ENCODE measurements at regions not wholly inside any gene's neighbourhood (a gene's known extent, or its start where the extent isn't known, plus 50 kb on each side); places are given as distances from the start of the nearest gene placed in this dataset.

GRCh38 chr2:101625387-101625786, 72.1 kb upstream of the MAP4K4 start:
- CTCF ChIA-PET (ENCODE audit: partially characterized antibody), result interaction anchor here (0.8 to 1.7 kb wide), 3 partner anchors 8 to 207 kb away, joined by 3 to 5 read pairs (median 3); no protein-coding TSS in a partner anchor
- Histone ChIP-seq H4K20me1 (replicated peaks in 1 of 2; ENCODE audit: control insufficient read depth in 1 of 2, insufficient read depth in 2 of 2, low read length in 2 of 2) (no peaks in the 10 kb centered on the region), H3K79me2 (ENCODE audit: control insufficient read depth in 1 of 2, insufficient read depth in 2 of 2, low read length in 2 of 2) (no peaks in the 10 kb centered on the region), H4K8ac (ENCODE audit: extremely low read depth, insufficient read depth, low read length) (no peak overlapping the region), H3K23ac (ENCODE audit: insufficient read length) (no peak overlapping the region), H3K4me3 (ENCODE audit: extremely low read depth in 1 of 4, insufficient read depth in 2 of 4, low read depth in 3 of 4, low read length in 4 of 4) (no peak overlapping the region), H2AFZ (ENCODE audit: low read length) (no peak overlapping the region), H3K9ac (replicated peaks in 1 of 4; ENCODE audit: extremely low read depth in 1 of 4, low read depth in 3 of 4, low read length in 3 of 4) (no peak overlapping the region), H3K36me3 (ENCODE audit: control insufficient read depth in 2 of 4, insufficient read depth in 4 of 4, low read length in 3 of 4) (no peaks in the 10 kb centered on the region), H3K18ac (ENCODE audit: extremely low read depth, low read length) (no peak overlapping the region), H4K5ac (ENCODE audit: insufficient read length, low read depth, low read length) (no peak overlapping the region), H3K4me2 (ENCODE audit: insufficient read depth in 1 of 2, low read depth in 2 of 2, low read length in 2 of 2) (no peak overlapping the region), H2BK20ac (ENCODE audit: low read length) (0 out of 2 replicates have a peak overlapping the region, but pooled peaks have one; percentile 34), H3K56ac (replicated peaks; ENCODE audit: insufficient read length, low read depth, low read length) (no peak overlapping the region), H3K9me3 (ENCODE audit: insufficient read depth in 2 of 2, low read depth in 1 of 2, low read length in 1 of 2) (no peaks in the 10 kb centered on the region), H3K14ac (ENCODE audit: insufficient read length) (no peak overlapping the region), H3K79me1 (ENCODE audit: low read depth, low read length) (no peaks in the 10 kb centered on the region), H3K27ac (ENCODE audit: low read depth, low read length) (no peak overlapping the region), H4K91ac (replicated peaks; ENCODE audit: insufficient read length, low read length) (no peak overlapping the region), H2BK120ac (replicated peaks; ENCODE audit: low read depth, low read length) (no peak overlapping the region), H2AK5ac (ENCODE audit: low read depth, low read length) (no peak overlapping the region), H3K4ac (replicated peaks; ENCODE audit: insufficient read length, low read depth, low read length) (no peak overlapping the region), H3K4me1 (replicated peaks in 1 of 4; ENCODE audit: control insufficient read depth in 3 of 4, insufficient read depth in 4 of 4, low read length in 3 of 4) (no peaks in the 10 kb centered on the region), H2BK12ac (ENCODE audit: low read depth, low read length) (no peak overlapping the region), H3K27me3 (replicated peaks in 1 of 4; ENCODE audit: control insufficient read depth in 3 of 4, extremely low read depth in 1 of 4, insufficient read depth in 3 of 4, low read length in 3 of 4) (no peaks in the 10 kb centered on the region), H2BK15ac (ENCODE audit: low read length) (no peak overlapping the region), H2BK5ac (ENCODE audit: low read depth, low read length) (no peak overlapping the region), H3K23me2 (ENCODE audit: low read depth, low read length) (no peaks in the 10 kb centered on the region)
- FAIRE-seq, result no peak
- TF ChIP-seq PHF8 (conservative IDR thresholded peaks at IDR 0.05; ENCODE audit: low read depth, low read length) (no peak), EZH2 (IDR thresholded peaks at IDR 0.05; ENCODE audit: low read depth, low read length, severe bottlenecking) (no peak), BRCA1 (IDR thresholded peaks at IDR 0.05; ENCODE audit: low read depth, low read length) (no peak), GTF2F1 (IDR thresholded peaks at IDR 0.05; ENCODE audit: borderline replicate concordance, low read depth, low read length) (no peak), POLR2A (IDR thresholded peaks at IDR 0.05; ENCODE audit: control extremely low read depth in 1 of 2, low read depth in 2 of 2, low read length in 2 of 2) (no peak), NRF1 (IDR thresholded peaks at IDR 0.05; ENCODE audit: low read depth, low read length) (no peak), TBP (IDR thresholded peaks at IDR 0.05; ENCODE audit: low read depth, low read length) (no peak), ATF2 (IDR thresholded peaks at IDR 0.05; ENCODE audit: low read length) (no peak), CBX5 (IDR thresholded peaks at IDR 0.05; ENCODE audit: low read depth, low read length) (no peak), TCF12 (IDR thresholded peaks at IDR 0.05; ENCODE audit: low read depth, low read length) (no peak), RNF2 (IDR thresholded peaks at IDR 0.05; ENCODE audit: borderline replicate concordance, low read depth, low read length, missing control alignments, poor library complexity, severe bottlenecking) (no peak), YY1 (IDR thresholded peaks at IDR 0.05; ENCODE audit: low read depth, low read length) (no peak)
- DNase-seq (ENCODE audit: low read depth in 1 of 2, low spot score in 2 of 2), result no peak
- WGBS, 2 experiments (ENCODE audit: extremely low coverage in 1 of 2, insufficient coverage in 1 of 2, insufficient read length in 1 of 2, insufficient replicate concordance in 2 of 2, low coverage in 1 of 2, low lambda C conversion rate in 2 of 2, missing lambda C conversion rate in 1 of 2), result 90% methylated on average over 7 of the region's 7 CpGs; no CpG with 5 or more reads in 1 of the 2 experiments
- POLR2A ChIA-PET (ENCODE audit: partially characterized antibody), result no interaction called here

Data from H1 (cell line).